ENCODE measurements at regions not wholly inside any gene's neighbourhood (a gene's known extent, or its start where the extent isn't known, plus 50 kb on each side); places are given as distances from the start of the nearest gene placed in this dataset.

GRCh38 chr6:6722195-6722594, 133.7 kb downstream of the LY86 start:
- Histone ChIP-seq H3K36me3 (no peaks in the 10 kb centered on the region), H3K4me1 (peaks cover 55% of the 10 kb centered on the region)

GRCh38 chr6:6723361-6723760, 134.8 kb downstream of the LY86 start:
- Histone ChIP-seq H3K4me3 (no peak overlapping the region), H3K36me3 (no peaks in the 10 kb centered on the region), H3K27me3 (ENCODE audit: low read depth) (no peaks in the 10 kb centered on the region), H3K4me1 (peaks cover 44% of the 10 kb centered on the region), H3K27ac (replicated peaks) (peak overlapping the region; percentile 89), H3K9me3 (replicated peaks) (no peaks in the 10 kb centered on the region)
- intact Hi-C loops (cut with micrococcal nuclease): loop anchor here (10.0 kb wide), 1 partner anchor 511 kb away; no protein-coding TSS in a partner anchor
- DNase-seq: no peak
- no peak for TF ChIP-seq CTCF (IDR thresholded peaks at IDR 0.05; ENCODE audit: borderline replicate concordance)

More at GRCh38 chr6:6722195-6722594, 133.7 kb downstream of the LY86 start:
- Histone ChIP-seq H3K9me3 (replicated peaks) (no peaks in the 10 kb centered on the region), H3K27ac (replicated peaks) (no peak overlapping the region), H3K27me3 (ENCODE audit: low read depth) (no peaks in the 10 kb centered on the region), H3K4me3 (no peak overlapping the region)
- no peak for TF ChIP-seq CTCF (IDR thresholded peaks at IDR 0.05; ENCODE audit: borderline replicate concordance)
- intact Hi-C loops (cut with micrococcal nuclease): loop anchor here (10.0 kb wide), 1 partner anchor 513 kb away; no protein-coding TSS in a partner anchor
- DNase-seq: no peak

DNA sequence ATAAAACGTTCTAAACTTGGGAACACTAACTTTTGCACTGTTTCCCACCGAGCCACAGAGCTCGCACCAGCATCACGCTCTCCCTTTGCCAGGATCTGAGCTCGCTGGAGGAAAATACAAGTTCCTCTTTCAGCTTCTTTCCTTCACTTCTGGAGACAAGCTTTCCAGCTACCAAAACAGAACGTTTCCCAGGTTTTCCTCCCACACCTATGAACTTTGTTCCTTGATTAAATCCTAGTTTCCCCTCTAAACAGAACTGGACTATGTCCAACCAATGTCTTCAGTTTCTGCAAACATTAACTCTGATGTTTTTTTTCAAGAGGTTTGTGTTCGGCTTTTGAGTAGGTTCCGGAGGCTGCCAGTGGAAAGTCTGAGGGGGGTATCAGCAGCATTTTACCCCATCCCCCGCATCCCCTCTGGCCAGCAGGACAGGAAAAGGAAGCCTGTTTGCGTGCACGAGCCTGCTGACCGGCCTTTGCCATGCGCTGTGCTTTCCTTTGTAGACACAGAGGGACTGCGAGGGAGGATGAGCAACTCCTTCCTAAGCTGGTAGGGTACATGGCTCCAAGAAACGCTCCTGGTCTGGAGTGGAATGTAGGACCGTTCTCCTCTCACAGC, 135.5 kb downstream of the LY86 start:
- intact Hi-C loops (cut with micrococcal nuclease): loop anchor here (10.0 kb wide), 1 partner anchor 511 kb away; no protein-coding TSS in a partner anchor
- TF ChIP-seq CTCF (IDR thresholded peaks at IDR 0.05; ENCODE audit: borderline replicate concordance): no peak
- peak; percentile 42 for DNase-seq
- peak overlapping the region; percentile 61 for H3K4me3 ChIP-seq
- H3K4me1 ChIP-seq: peaks cover 42% of the 10 kb centered on the region
- H3K27ac ChIP-seq (replicated peaks): peak overlapping the region; percentile 89
- H3K9me3 ChIP-seq (replicated peaks): no peaks in the 10 kb centered on the region
- no peaks in the 10 kb centered on the region for H3K36me3 ChIP-seq
- H3K27me3 ChIP-seq (ENCODE audit: low read depth): no peaks in the 10 kb centered on the region

DNA sequence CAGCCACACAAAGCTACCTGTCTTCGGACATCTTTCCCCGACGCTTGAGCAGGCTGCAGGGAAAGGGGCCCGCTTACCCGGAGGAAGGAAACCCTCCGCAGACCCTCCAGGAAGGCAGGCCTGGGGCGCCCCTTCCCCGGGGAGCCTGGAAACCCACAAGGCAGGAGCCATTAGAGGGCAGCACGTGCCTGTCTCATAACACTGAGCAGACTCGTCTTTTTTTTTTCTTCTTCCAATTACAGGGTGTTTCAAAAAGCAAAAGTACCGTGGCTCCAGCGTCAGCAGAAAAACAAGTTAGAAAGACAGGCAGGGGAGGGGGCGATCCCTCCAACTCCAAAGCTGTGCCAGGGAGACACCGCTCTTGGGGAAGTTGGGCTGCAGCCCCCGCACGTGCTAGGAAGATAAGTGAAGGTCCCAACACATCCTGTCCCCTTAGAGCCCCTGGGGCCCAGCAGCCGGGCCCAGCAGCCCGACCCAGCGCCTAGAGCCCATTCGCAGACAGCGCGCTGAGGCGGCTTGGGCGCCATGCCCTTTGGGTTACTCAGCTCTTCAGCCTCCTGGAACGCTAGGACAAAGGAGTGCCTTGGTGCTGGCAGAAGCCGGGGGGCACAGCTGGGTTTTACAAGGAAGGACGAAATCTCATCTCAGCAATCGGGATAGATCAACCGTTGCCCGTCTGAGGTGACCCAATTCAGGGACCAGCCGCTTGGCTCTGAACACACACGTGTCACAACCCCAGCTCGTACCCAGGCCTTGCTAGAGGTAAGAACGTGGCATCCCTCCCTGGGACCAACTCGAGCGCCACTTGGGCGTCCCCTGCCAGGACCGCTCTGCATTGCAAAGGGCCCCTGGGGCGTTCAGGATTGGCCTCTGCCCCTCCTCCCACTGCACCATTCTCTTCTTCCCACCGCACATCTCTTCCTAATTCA, 136.3 kb downstream of the LY86 start:
- H3K4me1 ChIP-seq: peaks cover 42% of the 10 kb centered on the region
- peak; percentile 81 for TF ChIP-seq CTCF (IDR thresholded peaks at IDR 0.05; ENCODE audit: borderline replicate concordance)
- peak overlapping the region; percentile 61 for H3K4me3 ChIP-seq
- peak overlapping the region; percentile 89 for H3K27ac ChIP-seq (replicated peaks)
- H3K9me3 ChIP-seq (replicated peaks): no peaks in the 10 kb centered on the region
- H3K27me3 ChIP-seq (ENCODE audit: low read depth): no peaks in the 10 kb centered on the region
- H3K36me3 ChIP-seq: no peaks in the 10 kb centered on the region
- DNase-seq: peak; percentile 73
- intact Hi-C loops (cut with micrococcal nuclease): loop anchor here (10.0 kb wide), 1 partner anchor 510 kb away; no protein-coding TSS in a partner anchor

- no peak for TF ChIP-seq CTCF (IDR thresholded peaks at IDR 0.05; ENCODE audit: borderline replicate concordance)
- no peaks in the 10 kb centered on the region for H3K9me3 ChIP-seq (replicated peaks)
- H3K4me1 ChIP-seq: peaks cover 47% of the 10 kb centered on the region
- H3K36me3 ChIP-seq: no peaks in the 10 kb centered on the region
- peak overlapping the region; percentile 89 for H3K27ac ChIP-seq (replicated peaks)
- H3K4me3 ChIP-seq: peak overlapping the region; percentile 61
- DNase-seq: no peak
- intact Hi-C loops (cut with micrococcal nuclease): loop anchor here (10.0 kb wide), 1 partner anchor 509 kb away; no protein-coding TSS in a partner anchor
- no peaks in the 10 kb centered on the region for H3K27me3 ChIP-seq (ENCODE audit: low read depth)
Observed at GRCh38 chr6:6725468-6726209, 137.1 kb downstream of the LY86 start.

Data from left ventricle myocardium inferior (tissue), 1 donor.